OCI-LY1 (cell line): ENCODE measurements at regions not wholly inside any gene's neighbourhood (a gene's known extent, or its start where the extent isn't known, plus 50 kb on each side); places are given as distances from the start of the nearest gene placed in this dataset.

Experiments
- CTCF ChIP-seq: fragments of 200-600 bp; sonication (generic), shearing (Covaris generic); IDR thresholded peaks from 2 replicates; pipeline ENCODE4 v1.5.1; 2017; ENCODE audit warnings: mild to moderate bottlenecking, antibody characterized with exemption, low read length, moderate library complexity, mixed read lengths
- EZH2 ChIP-seq: fragments of 200-600 bp; sonication (generic), shearing (Covaris generic); IDR thresholded peaks from 2 replicates; pipeline ENCODE4 v1.8.0; 2017; ENCODE audit warnings: borderline replicate concordance, mixed run types, mild to moderate bottlenecking, antibody characterized with exemption, low read length, moderate library complexity, mixed read lengths

DNA sequence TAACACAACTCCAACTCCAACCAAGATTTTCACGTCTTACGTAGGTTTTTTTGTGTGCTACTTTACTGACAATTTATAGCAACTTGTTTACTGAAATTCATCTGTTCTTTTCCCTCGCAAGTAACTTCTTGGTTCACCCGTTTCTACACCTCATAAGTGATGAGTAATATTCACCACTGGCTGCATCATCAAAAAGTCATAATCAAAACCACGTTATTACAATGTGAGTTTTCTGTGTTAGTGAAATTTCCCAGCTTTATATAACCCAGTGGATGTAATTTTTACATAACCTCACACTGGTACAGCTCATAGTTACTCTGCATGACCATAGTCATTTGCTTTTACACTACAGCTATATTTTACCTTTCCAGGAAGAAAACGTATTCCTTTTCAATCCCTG, 401.1 kb upstream of the LYPLAL1 start:
- TF ChIP-seq CTCF (no peak), EZH2 (no peak)
